NCI-H128 (cell line): ENCODE measurements at regions not wholly inside any gene's neighbourhood (a gene's known extent, or its start where the extent isn't known, plus 50 kb on each side); places are given as distances from the start of the nearest gene placed in this dataset.
"Not testable (repeated sequence)": the region's sequence is repeated elsewhere in the genome, so short reads cannot be mapped to it uniquely, and the experiment has no call there.

ENCODE experiments used
- DNase-seq: peaks from one replicate; lab custom pipeline; 2025; ENCODE audit not compliant: unreplicated experiment; lab: John Stamatoyannopoulos, UW

DNA sequence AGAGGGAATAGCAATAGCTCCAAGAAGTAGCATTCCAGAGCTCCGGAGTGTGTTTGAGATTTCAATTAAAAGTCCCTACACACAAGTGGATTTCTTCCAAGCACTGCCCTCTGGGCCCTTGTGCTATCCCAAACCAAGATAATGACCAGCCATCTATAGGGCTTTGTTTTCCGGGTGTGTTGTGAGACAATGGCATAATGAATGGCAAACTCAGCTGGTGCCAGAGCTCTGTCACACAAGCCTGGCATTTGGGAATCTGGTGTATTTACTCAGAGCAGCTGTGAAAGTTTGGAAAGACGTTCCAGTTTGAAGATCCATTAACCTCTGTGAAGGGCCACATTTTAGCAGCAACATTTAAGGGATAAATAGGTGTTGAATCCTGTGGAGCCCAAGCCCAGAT is 61.2 kb upstream of the TMTC2 start:
- DNase-seq = no peak

- DNase-seq = no peak
Observed at GRCh38 chr12:82627799-82628198, 58.9 kb upstream of the TMTC2 start.

DNA sequence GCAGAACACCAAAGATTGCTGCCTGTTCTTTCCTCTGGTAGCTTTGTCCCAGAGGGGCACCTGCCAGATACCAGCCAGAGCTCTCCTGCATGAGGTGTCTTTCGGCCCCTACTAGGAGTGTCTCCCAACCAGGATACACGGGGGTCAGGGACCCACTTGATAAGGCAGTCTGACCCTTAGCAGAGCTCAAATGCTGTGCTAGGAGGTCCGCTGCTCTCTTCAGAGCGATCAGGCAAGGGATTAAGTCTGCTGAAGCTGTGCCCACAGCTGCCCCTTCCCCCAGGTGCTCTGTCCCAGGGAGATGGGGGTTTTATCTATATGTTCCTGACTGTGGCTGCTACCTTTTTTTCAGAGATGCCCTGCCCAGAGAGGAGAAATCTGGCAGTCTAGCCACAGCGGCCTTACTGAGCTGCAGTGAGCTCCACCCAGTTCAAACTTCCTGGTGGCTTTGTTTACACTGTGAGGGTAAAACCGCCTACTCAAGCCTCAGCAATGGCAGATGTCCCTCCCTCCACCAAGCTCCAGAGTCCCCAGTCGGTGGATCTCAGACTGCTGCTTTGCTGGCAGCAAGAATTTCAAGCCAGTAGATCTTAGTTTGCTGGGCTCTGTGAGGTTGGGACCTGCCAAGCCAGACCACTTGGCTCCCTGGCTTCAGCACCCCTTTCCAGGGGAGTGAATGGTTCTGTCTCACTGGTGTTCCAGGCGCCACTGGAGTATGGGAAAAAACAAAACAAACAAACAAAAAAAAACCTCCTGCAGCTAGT is 52.0 kb upstream of the TMTC2 start:
- DNase-seq = not testable (repeated sequence)

DNA sequence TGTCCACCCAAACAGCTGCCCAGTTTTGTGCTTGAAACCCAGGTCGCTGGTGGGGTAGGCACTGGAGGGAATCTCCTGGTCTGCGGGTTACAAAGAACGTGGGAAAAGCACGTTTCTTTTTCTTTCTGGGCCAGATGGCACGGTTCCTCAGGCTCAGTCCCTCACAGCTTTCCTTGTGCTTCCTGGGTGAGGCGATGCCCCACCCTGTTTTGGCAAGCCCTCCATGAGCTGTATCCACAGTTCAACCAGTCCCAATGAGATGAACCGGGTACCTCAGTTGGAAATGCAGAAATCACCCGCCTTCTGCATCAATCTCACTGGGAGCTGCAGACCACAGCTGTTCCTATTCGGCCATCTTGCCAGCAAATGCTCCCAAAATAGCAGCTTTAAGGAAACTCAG is 51.4 kb upstream of the TMTC2 start:
- no peak for DNase-seq
